ENCODE measurements at regions not wholly inside any gene's neighbourhood (a gene's known extent, or its start where the extent isn't known, plus 50 kb on each side); places are given as distances from the start of the nearest gene placed in this dataset.

- Histone ChIP-seq H3K4me3 (ENCODE audit: low read depth in 1 of 3, low read length in 3 of 3) (no peak overlapping the region), H3K9ac (ENCODE audit: low read depth in 1 of 2, low read length in 2 of 2) (no peak overlapping the region), H3K9me3 (ENCODE audit: control insufficient read depth in 4 of 4, low read length in 3 of 4) (no peaks in the 10 kb centered on the region), H3K27ac (ENCODE audit: low read depth in 1 of 2, low read length in 2 of 2) (no peak overlapping the region), H3K4me1 (ENCODE audit: control insufficient read depth in 4 of 4, insufficient read depth in 4 of 4, low read length in 3 of 4) (peaks cover 3 to 40% (median 26%) of the 10 kb centered on the region in 4 donors), H3K27me3 (ENCODE audit: control insufficient read depth in 4 of 4, insufficient read depth in 4 of 4, low read length in 3 of 4) (no peaks in the 10 kb centered on the region), H3K36me3 (ENCODE audit: control insufficient read depth in 4 of 4, insufficient read depth in 3 of 4, low read depth in 1 of 4, low read length in 3 of 4) (no peaks in the 10 kb centered on the region)
- 73% methylated on average over 14 of the region's 14 CpGs for WGBS
- DNase-seq (ENCODE audit: low spot score): no peak
- TF ChIP-seq, protein P1, sequence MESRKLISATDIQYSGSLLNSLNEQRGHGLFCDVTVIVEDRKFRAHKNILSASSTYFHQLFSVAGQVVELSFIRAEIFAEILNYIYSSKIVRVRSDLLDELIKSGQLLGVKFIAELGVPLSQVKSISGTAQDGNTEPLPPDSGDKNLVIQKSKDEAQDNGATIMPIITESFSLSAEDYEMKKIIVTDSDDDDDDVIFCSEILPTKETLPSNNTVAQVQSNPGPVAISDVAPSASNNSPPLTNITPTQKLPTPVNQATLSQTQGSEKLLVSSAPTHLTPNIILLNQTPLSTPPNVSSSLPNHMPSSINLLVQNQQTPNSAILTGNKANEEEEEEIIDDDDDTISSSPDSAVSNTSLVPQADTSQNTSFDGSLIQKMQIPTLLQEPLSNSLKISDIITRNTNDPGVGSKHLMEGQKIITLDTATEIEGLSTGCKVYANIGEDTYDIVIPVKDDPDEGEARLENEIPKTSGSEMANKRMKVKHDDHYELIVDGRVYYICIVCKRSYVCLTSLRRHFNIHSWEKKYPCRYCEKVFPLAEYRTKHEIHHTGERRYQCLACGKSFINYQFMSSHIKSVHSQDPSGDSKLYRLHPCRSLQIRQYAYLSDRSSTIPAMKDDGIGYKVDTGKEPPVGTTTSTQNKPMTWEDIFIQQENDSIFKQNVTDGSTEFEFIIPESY (IDR thresholded peaks at IDR 0.05): no peak
- TF ChIP-seq, protein P2, sequence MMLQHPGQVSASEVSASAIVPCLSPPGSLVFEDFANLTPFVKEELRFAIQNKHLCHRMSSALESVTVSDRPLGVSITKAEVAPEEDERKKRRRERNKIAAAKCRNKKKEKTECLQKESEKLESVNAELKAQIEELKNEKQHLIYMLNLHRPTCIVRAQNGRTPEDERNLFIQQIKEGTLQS (IDR thresholded peaks at IDR 0.05): no peak
- TF ChIP-seq, protein P3, sequence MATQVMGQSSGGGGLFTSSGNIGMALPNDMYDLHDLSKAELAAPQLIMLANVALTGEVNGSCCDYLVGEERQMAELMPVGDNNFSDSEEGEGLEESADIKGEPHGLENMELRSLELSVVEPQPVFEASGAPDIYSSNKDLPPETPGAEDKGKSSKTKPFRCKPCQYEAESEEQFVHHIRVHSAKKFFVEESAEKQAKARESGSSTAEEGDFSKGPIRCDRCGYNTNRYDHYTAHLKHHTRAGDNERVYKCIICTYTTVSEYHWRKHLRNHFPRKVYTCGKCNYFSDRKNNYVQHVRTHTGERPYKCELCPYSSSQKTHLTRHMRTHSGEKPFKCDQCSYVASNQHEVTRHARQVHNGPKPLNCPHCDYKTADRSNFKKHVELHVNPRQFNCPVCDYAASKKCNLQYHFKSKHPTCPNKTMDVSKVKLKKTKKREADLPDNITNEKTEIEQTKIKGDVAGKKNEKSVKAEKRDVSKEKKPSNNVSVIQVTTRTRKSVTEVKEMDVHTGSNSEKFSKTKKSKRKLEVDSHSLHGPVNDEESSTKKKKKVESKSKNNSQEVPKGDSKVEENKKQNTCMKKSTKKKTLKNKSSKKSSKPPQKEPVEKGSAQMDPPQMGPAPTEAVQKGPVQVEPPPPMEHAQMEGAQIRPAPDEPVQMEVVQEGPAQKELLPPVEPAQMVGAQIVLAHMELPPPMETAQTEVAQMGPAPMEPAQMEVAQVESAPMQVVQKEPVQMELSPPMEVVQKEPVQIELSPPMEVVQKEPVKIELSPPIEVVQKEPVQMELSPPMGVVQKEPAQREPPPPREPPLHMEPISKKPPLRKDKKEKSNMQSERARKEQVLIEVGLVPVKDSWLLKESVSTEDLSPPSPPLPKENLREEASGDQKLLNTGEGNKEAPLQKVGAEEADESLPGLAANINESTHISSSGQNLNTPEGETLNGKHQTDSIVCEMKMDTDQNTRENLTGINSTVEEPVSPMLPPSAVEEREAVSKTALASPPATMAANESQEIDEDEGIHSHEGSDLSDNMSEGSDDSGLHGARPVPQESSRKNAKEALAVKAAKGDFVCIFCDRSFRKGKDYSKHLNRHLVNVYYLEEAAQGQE (IDR thresholded peaks at IDR 0.05): no peak
- TF ChIP-seq HNF4A (conservative IDR thresholded peaks at IDR 0.05) (no peak), EGR1 (IDR thresholded peaks at IDR 0.05; ENCODE audit: low read depth in 2 of 2) (no peak), GABPA (IDR thresholded peaks at IDR 0.05 in 1 of 2, conservative IDR thresholded peaks at IDR 0.05 in 1 of 2) (no peak), FOXA2 (IDR thresholded peaks at IDR 0.05) (no peak), RXRA (IDR thresholded peaks at IDR 0.05) (no peak), RAD21 (IDR thresholded peaks at IDR 0.05) (no peak), SP1 (IDR thresholded peaks at IDR 0.05) (no peak), JUND (IDR thresholded peaks at IDR 0.05) (no peak), HNF4G (IDR thresholded peaks at IDR 0.05) (no peak), FOXA1 (IDR thresholded peaks at IDR 0.05) (no peak), MAX (IDR thresholded peaks at IDR 0.05) (no peak), CTCF (IDR thresholded peaks at IDR 0.05; ENCODE audit: low read depth, low read length, missing input control) (no peak), NR2F2 (IDR thresholded peaks at IDR 0.05) (no peak), YY1 (IDR thresholded peaks at IDR 0.05) (no peak), TAF1 (conservative IDR thresholded peaks at IDR 0.05) (no peak)
Observed at GRCh38 chr14:76950055-76951020, 78.2 kb downstream of the IRF2BPL start.
